ENCODE measurements at regions not wholly inside any gene's neighbourhood (a gene's known extent, or its start where the extent isn't known, plus 50 kb on each side); places are given as distances from the start of the nearest gene placed in this dataset.

- TF ChIP-seq, protein P1, sequence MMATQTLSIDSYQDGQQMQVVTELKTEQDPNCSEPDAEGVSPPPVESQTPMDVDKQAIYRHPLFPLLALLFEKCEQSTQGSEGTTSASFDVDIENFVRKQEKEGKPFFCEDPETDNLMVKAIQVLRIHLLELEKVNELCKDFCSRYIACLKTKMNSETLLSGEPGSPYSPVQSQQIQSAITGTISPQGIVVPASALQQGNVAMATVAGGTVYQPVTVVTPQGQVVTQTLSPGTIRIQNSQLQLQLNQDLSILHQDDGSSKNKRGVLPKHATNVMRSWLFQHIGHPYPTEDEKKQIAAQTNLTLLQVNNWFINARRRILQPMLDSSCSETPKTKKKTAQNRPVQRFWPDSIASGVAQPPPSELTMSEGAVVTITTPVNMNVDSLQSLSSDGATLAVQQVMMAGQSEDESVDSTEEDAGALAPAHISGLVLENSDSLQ (IDR thresholded peaks at IDR 0.05) = no peak
Measured at GRCh38 chrX:146259207-146259606, 441.6 kb downstream of the SLITRK2 start (continued).

- WGBS (ENCODE audit: insufficient coverage, insufficient replicate concordance, low lambda C conversion rate, missing lambda C conversion rate) = 10% methylated on average over 8 of the region's 8 CpGs
- H3K27ac ChIP-seq (ENCODE audit: control insufficient read depth, insufficient read depth) = no peak overlapping the region
- H4K20me1 ChIP-seq (ENCODE audit: control insufficient read depth, insufficient read depth) = no peaks in the 10 kb centered on the region
- DNase-seq (ENCODE audit: low read depth, low spot score) = no peak
- H3K9me3 ChIP-seq (replicated peaks; ENCODE audit: control insufficient read depth, insufficient read depth, low read length) = no peaks in the 10 kb centered on the region
- H3K36me3 ChIP-seq (ENCODE audit: control insufficient read depth in 2 of 2, insufficient read depth in 2 of 2, low read length in 1 of 2) = no peaks in the 10 kb centered on the region
- H2AFZ ChIP-seq (ENCODE audit: control insufficient read depth, low read depth, low read length) = no peak overlapping the region
- H3K27me3 ChIP-seq (replicated peaks in 1 of 2; ENCODE audit: control insufficient read depth in 2 of 2, insufficient read depth in 2 of 2, low read length in 1 of 2) = no peaks in the 10 kb centered on the region
- no peak overlapping the region for H3K4me3 ChIP-seq
- H3K4me1 ChIP-seq (ENCODE audit: control insufficient read depth, insufficient read depth, low read length) = no peaks in the 10 kb centered on the region
- POLR2A ChIA-PET = no interaction called here
- H3K79me2 ChIP-seq (ENCODE audit: control insufficient read depth, insufficient read depth, low read length) = no peaks in the 10 kb centered on the region
- no TSS peak for BruUV-seq (replicated peaks)
- no peak for ATAC-seq
- intact Hi-C loops (cut with micrococcal nuclease; ENCODE audit: unreplicated experiment) = no loop called here
- in situ Hi-C loops (cut with MboI) = no loop called here
- CTCF ChIA-PET = no interaction called here
- no peak for FAIRE-seq
- H3K4me2 ChIP-seq (ENCODE audit: control insufficient read depth, insufficient read depth) = no peak overlapping the region
- no peak for TF ChIP-seq ZNF384 (IDR thresholded peaks at IDR 0.05; ENCODE audit: borderline replicate concordance, low read depth, low read length)
- TF ChIP-seq ZBTB4 (CRISPR knock-in tag; IDR thresholded peaks at IDR 0.05) = no peak
- TF ChIP-seq ZBTB11 (CRISPR knock-in tag; IDR thresholded peaks at IDR 0.05) = no peak
- no peak for TF ChIP-seq SREBF2 (IDR thresholded peaks at IDR 0.05; ENCODE audit: low read length)
- TF ChIP-seq CHD1 (IDR thresholded peaks at IDR 0.05; ENCODE audit: low read depth, low read length) = no peak
- TF ChIP-seq TAF1 (IDR thresholded peaks at IDR 0.05; ENCODE audit: borderline replicate concordance, low read depth, low read length) = no peak
- TF ChIP-seq SUZ12 (IDR thresholded peaks at IDR 0.05; ENCODE audit: unreplicated experiment) = no peak
- no peak for TF ChIP-seq STAT3 (IDR thresholded peaks at IDR 0.05; ENCODE audit: low read depth, low read length)
- no peak for TF ChIP-seq POU2F2 (IDR thresholded peaks at IDR 0.05; ENCODE audit: borderline replicate concordance, low read depth, low read length)
- no peak for TF ChIP-seq JUNB (IDR thresholded peaks at IDR 0.05)
- no peak for TF ChIP-seq BRCA1 (IDR thresholded peaks at IDR 0.05; ENCODE audit: low read depth, low read length)
- RAD21 ChIA-PET (ENCODE audit: unreplicated experiment) = no interaction called here
- H3K9ac ChIP-seq (ENCODE audit: control insufficient read depth, insufficient read depth, low read length) = no peak overlapping the region
- SMC1A ChIA-PET (ENCODE audit: uncharacterized antibody, unreplicated experiment) = no interaction called here
Measured at GRCh38 chrX:146264763-146265375, 447.2 kb downstream of the SLITRK2 start.
